Posterior vena cava (tissue), 2 donors: ENCODE measurements at regions not wholly inside any gene's neighbourhood (a gene's known extent, or its start where the extent isn't known, plus 50 kb on each side); places are given as distances from the start of the nearest gene placed in this dataset.
A peak's percentile ranks its signal among the peaks of the same experiment; 100 is the strongest.

Source experiments
- DNase-seq: peaks from one replicate; pipeline ENCODE4 v3.0.0-alpha.2; 2020; ENCODE audit warnings: low spot score
- intact Hi-C, 2 donors: fragments of 100-400 bp; cut with DNase I; formaldehyde crosslinking; loops; one replicate each; pipeline versions ENCODE4 v1.14.1 to v1.14.2; 2022 to 2023
- donor health status: DM: yes; HTN: yes; CAD: no.
- donor health status: DM: yes; HTN: yes; CAD: no.

- intact Hi-C loops = no loop called here
- DNase-seq = no peak
Observed at GRCh38 chr4:157521906-157522305, 301.4 kb downstream of the GRIA2 start.

- intact Hi-C loops = no loop called here
- no peak for DNase-seq
Observed at GRCh38 chr4:157514711-157515110, 294.2 kb downstream of the GRIA2 start.

- intact Hi-C loops = no loop called here
- DNase-seq = no peak
Observed at GRCh38 chr4:157509341-157509740, 288.8 kb downstream of the GRIA2 start.

GRCh38 chr4:157502656-157503055 is 282.1 kb downstream of the GRIA2 start:
- DNase-seq = no peak
- intact Hi-C loops = no loop called here

GRCh38 chr4:157459785-157460184 is 239.3 kb downstream of the GRIA2 start:
- DNase-seq = no peak
- intact Hi-C loops = no loop called here

- no peak for DNase-seq
- intact Hi-C loops = no loop called here
Observed at GRCh38 chr4:157447195-157447594, 226.7 kb downstream of the GRIA2 start.

GRCh38 chr4:157444014-157444413 is 223.5 kb downstream of the GRIA2 start:
- DNase-seq = peak; percentile 55

GRCh38 chr4:157443537-157443936 is 223.0 kb downstream of the GRIA2 start:
- DNase-seq = no peak
- intact Hi-C loops = no loop called here

More at GRCh38 chr4:157444014-157444413, 223.5 kb downstream of the GRIA2 start:
- intact Hi-C loops = no loop called here

GRCh38 chr4:157425897-157426296 is 205.4 kb downstream of the GRIA2 start:
- intact Hi-C loops = no loop called here
- DNase-seq = no peak

- DNase-seq = no peak
- intact Hi-C loops = no loop called here
Observed at GRCh38 chr4:157423526-157424020, 203.0 kb downstream of the GRIA2 start.

GRCh38 chr4:157421365-157421764 is 200.8 kb downstream of the GRIA2 start:
- intact Hi-C loops = no loop called here
- no peak for DNase-seq
